ENCODE measurements at regions not wholly inside any gene's neighbourhood (a gene's known extent, or its start where the extent isn't known, plus 50 kb on each side); places are given as distances from the start of the nearest gene placed in this dataset.

DNA sequence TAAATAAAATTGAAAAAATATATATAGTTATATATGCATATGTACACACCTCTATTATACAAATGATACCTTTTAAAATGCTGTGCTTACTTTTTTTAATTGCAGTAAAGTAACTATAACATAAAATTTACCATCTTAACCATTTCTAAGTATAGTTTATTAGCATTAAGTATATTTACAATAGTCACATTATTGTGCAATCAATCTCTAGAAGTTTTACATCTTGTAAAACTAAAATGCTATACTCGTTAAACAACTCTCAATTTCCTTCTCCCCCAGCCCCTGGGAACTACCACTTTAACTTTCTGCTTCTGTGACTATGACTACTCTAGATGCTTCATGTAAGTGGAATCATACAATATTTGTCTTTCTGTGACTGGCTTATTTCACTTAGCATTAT is 146.7 kb upstream of the DST start:
- H3K9me3 ChIP-seq (ENCODE audit: control insufficient read depth in 1 of 2, insufficient read depth in 1 of 2, low read depth in 1 of 2, low read length in 2 of 2): no peaks in the 10 kb centered on the region
- no peaks in the 10 kb centered on the region for H3K27me3 ChIP-seq (ENCODE audit: insufficient read depth, low read length)
- no peaks in the 10 kb centered on the region for H3K36me3 ChIP-seq (ENCODE audit: control insufficient read depth in 1 of 2, insufficient read depth in 2 of 2, low read length in 2 of 2)
- no peak overlapping the region for H3K9ac ChIP-seq (ENCODE audit: low read length)
- ATAC-seq (no peak), DNase-seq (ENCODE audit: low read depth, low spot score) (no peak)
- H2AFZ ChIP-seq (ENCODE audit: low read depth, low read length, poor library complexity, severe bottlenecking): no peak overlapping the region
- intact Hi-C loops (cut with micrococcal nuclease): no loop called here
- H3K4me2 ChIP-seq (ENCODE audit: low read length): no peak overlapping the region
- BruUV-seq (replicated peaks): no TSS peak
- POLR2A ChIA-PET: no interaction called here
- no peaks in the 10 kb centered on the region for H3K9me2 ChIP-seq (ENCODE audit: insufficient read depth)
- H3K4me1 ChIP-seq (ENCODE audit: control insufficient read depth in 1 of 2, insufficient read depth in 2 of 2, low read length in 2 of 2): peaks cover under 1 to 1% of the 10 kb centered on the region in 2 experiments; a peak in 3 of 4 replicates
- TF ChIP-seq TCF7L2 (IDR thresholded peaks at IDR 0.05; ENCODE audit: borderline replicate concordance, extremely low read depth, insufficient read depth, insufficient read length): no peak
- no peak for TF ChIP-seq SP1 (IDR thresholded peaks at IDR 0.05; ENCODE audit: low read depth)
- no peak for TF ChIP-seq ZNF274 (IDR thresholded peaks at IDR 0.05; ENCODE audit: low read depth, low read length)
- TF ChIP-seq ELF1 (IDR thresholded peaks at IDR 0.05; ENCODE audit: borderline replicate concordance, low read depth): no peak
- no peak for TF ChIP-seq SIN3A (IDR thresholded peaks at IDR 0.05; ENCODE audit: low read depth)
- H3K4me3 ChIP-seq (replicated peaks in 1 of 2; ENCODE audit: low read depth in 1 of 2, low read length in 2 of 2): no peak overlapping the region
- CTCF ChIA-PET: no interaction called here
- H3K79me2 ChIP-seq (ENCODE audit: insufficient read depth, low read length): peaks cover 66% of the 10 kb centered on the region
- no peak overlapping the region for H3K27ac ChIP-seq (ENCODE audit: low read depth, low read length)
- RAD21 ChIA-PET (ENCODE audit: low non-redundant PET in 1 of 2, low total read pairs in 2 of 2, uncharacterized antibody in 2 of 2, unreplicated experiment in 2 of 2): no interaction called here
- no peaks in the 10 kb centered on the region for H4K20me1 ChIP-seq (ENCODE audit: insufficient read depth)

GRCh38 chr6:56787209-56787608 is 144.5 kb upstream of the DST start:
- DNase-seq (ENCODE audit: low read depth, low spot score): no peak
- no TSS peak for BruUV-seq (replicated peaks)
- POLR2A ChIA-PET: interaction anchor here (0.7 kb wide), 1 partner anchor 163 kb away, joined by 3 read pairs; no protein-coding TSS in a partner anchor
- no peak for TF ChIP-seq EGR1 (IDR thresholded peaks at IDR 0.05; ENCODE audit: low read depth)
- no peak for TF ChIP-seq SRF (IDR thresholded peaks at IDR 0.05; ENCODE audit: low read depth)
- TF ChIP-seq FOSL1 (IDR thresholded peaks at IDR 0.05; ENCODE audit: low read depth): no peak
- TF ChIP-seq RAD21 (IDR thresholded peaks at IDR 0.05; ENCODE audit: low read depth): no peak
- no peak for TF ChIP-seq ELF1 (IDR thresholded peaks at IDR 0.05; ENCODE audit: borderline replicate concordance, low read depth)
- TF ChIP-seq POLR2AphosphoS5 (IDR thresholded peaks at IDR 0.05; ENCODE audit: low read depth, low read length): no peak
- TF ChIP-seq CTCF (IDR thresholded peaks at IDR 0.05 in 2 of 3, conservative IDR thresholded peaks at IDR 0.05 in 1 of 3; ENCODE audit: borderline replicate concordance in 1 of 3, insufficient read depth in 1 of 3, low read depth in 2 of 3, low read length in 2 of 3): no peak
- no peak for TF ChIP-seq EZH2phosphoT487 (IDR thresholded peaks at IDR 0.05; ENCODE audit: borderline replicate concordance)
- TF ChIP-seq ZFX (IDR thresholded peaks at IDR 0.05): no peak
- no peak for TF ChIP-seq YY1 (IDR thresholded peaks at IDR 0.05; ENCODE audit: extremely low read depth, insufficient replicate concordance, low read depth, low read length)
- no peak for TF ChIP-seq CBX3 (IDR thresholded peaks at IDR 0.05; ENCODE audit: low read depth)
- TF ChIP-seq, protein P1, sequence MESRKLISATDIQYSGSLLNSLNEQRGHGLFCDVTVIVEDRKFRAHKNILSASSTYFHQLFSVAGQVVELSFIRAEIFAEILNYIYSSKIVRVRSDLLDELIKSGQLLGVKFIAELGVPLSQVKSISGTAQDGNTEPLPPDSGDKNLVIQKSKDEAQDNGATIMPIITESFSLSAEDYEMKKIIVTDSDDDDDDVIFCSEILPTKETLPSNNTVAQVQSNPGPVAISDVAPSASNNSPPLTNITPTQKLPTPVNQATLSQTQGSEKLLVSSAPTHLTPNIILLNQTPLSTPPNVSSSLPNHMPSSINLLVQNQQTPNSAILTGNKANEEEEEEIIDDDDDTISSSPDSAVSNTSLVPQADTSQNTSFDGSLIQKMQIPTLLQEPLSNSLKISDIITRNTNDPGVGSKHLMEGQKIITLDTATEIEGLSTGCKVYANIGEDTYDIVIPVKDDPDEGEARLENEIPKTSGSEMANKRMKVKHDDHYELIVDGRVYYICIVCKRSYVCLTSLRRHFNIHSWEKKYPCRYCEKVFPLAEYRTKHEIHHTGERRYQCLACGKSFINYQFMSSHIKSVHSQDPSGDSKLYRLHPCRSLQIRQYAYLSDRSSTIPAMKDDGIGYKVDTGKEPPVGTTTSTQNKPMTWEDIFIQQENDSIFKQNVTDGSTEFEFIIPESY (IDR thresholded peaks at IDR 0.05; ENCODE audit: extremely low read depth, insufficient replicate concordance, low read length): no peak

More at GRCh38 chr6:56787209-56787608, 144.5 kb upstream of the DST start:
- Histone ChIP-seq H3K9ac (ENCODE audit: low read length) (no peak overlapping the region), H3K27ac (ENCODE audit: low read depth, low read length) (no peak overlapping the region), H3K9me3 (ENCODE audit: control insufficient read depth in 1 of 2, insufficient read depth in 1 of 2, low read depth in 1 of 2, low read length in 2 of 2) (no peaks in the 10 kb centered on the region), H3K4me2 (ENCODE audit: low read length) (no peak overlapping the region), H2AFZ (ENCODE audit: low read depth, low read length, poor library complexity, severe bottlenecking) (no peak overlapping the region), H4K20me1 (ENCODE audit: insufficient read depth) (no peaks in the 10 kb centered on the region), H3K27me3 (ENCODE audit: insufficient read depth, low read length) (no peaks in the 10 kb centered on the region), H3K4me1 (ENCODE audit: control insufficient read depth in 1 of 2, insufficient read depth in 2 of 2, low read length in 2 of 2) (no peaks in the 10 kb centered on the region), H3K36me3 (ENCODE audit: control insufficient read depth in 1 of 2, insufficient read depth in 2 of 2, low read length in 2 of 2) (no peaks in the 10 kb centered on the region), H3K79me2 (ENCODE audit: insufficient read depth, low read length) (peaks cover 46% of the 10 kb centered on the region), H3K9me2 (ENCODE audit: insufficient read depth) (no peaks in the 10 kb centered on the region), H3K4me3 (replicated peaks in 1 of 2; ENCODE audit: low read depth in 1 of 2, low read length in 2 of 2) (no peak overlapping the region)
- CTCF ChIA-PET: no interaction called here
- RAD21 ChIA-PET (ENCODE audit: low non-redundant PET in 1 of 2, low total read pairs in 2 of 2, uncharacterized antibody in 2 of 2, unreplicated experiment in 2 of 2): no interaction called here
- ATAC-seq: no peak
- intact Hi-C loops (cut with micrococcal nuclease): no loop called here
